Endothelial cell of umbilical vein (primary cell): ENCODE measurements at regions not wholly inside any gene's neighbourhood (a gene's known extent, or its start where the extent isn't known, plus 50 kb on each side); places are given as distances from the start of the nearest gene placed in this dataset.

ENCODE experiments used
- CTCF ChIP-seq, 2 donors: IDR thresholded peaks; 1 replicate in 1 of 2; 2 replicates in 1 of 2; pipeline ENCODE4 v1.5.1; 2011; ENCODE audit warnings: low read length in 2 of 2, mild to moderate bottlenecking in 2 of 2, moderate library complexity in 2 of 2, control low read depth in 1 of 2, inconsistent platforms in 1 of 2, low read depth in 1 of 2; ENCODE audit not compliant: insufficient read depth in 1 of 2; ENCODE audit errors: extremely low read depth in 1 of 2
- EZH2 ChIP-seq: IDR thresholded peaks from 2 replicates; pipeline ENCODE4 v1.6.1; 2012; ENCODE audit warnings: borderline replicate concordance, low read depth, mild to moderate bottlenecking, moderate library complexity, low read length, inconsistent platforms; ENCODE audit not compliant: severe bottlenecking
- FOS ChIP-seq: IDR thresholded peaks from 2 replicates; pipeline ENCODE4 v1.6.1; 2011; ENCODE audit warnings: mild to moderate bottlenecking, low read length, moderate library complexity, borderline replicate concordance; ENCODE audit not compliant: insufficient read depth
- MAX ChIP-seq: IDR thresholded peaks from 2 replicates; pipeline ENCODE4 v1.6.1; 2011; ENCODE audit not compliant: insufficient read depth, insufficient read length
- POLR2A ChIP-seq: IDR thresholded peaks from 2 replicates; pipeline ENCODE4 v1.6.1; 2012; ENCODE audit warnings: low read depth, mild to moderate bottlenecking, control low read depth, low read length

GRCh38 chr3:157858821-157859220 is 247.4 kb downstream of the SHOX2 start:
- TF ChIP-seq EZH2 (no peak), CTCF (IDR thresholded peaks at IDR 0.05; ENCODE audit: extremely low read depth in 1 of 2, insufficient read depth in 1 of 2, low read depth in 1 of 2, low read length in 2 of 2) (no peak), POLR2A (no peak), FOS (no peak), MAX (no peak)
